Esophagus squamous epithelium (tissue), 5 donors: ENCODE measurements at regions not wholly inside any gene's neighbourhood (a gene's known extent, or its start where the extent isn't known, plus 50 kb on each side); places are given as distances from the start of the nearest gene placed in this dataset.

Source experiments
- DNase-seq: peaks from one replicate; lab custom pipeline; 2025; lab: John Stamatoyannopoulos, UW
- H3K27ac ChIP-seq, 4 donors: fragments of 200-600 bp; sonication (generic); one replicate each; pipeline ENCODE4 v1.5.1; 2016 to 2019; ENCODE audit warnings: mild to moderate bottlenecking in 1 of 4
- H3K27me3 ChIP-seq, 4 donors: fragments of 200-600 bp; sonication (generic); 1 replicate in 3 of 4; 2 replicates in 1 of 4; pipeline versions ENCODE4 v1.5.1 to v1.6.0; 2017 to 2021; ENCODE audit warnings: antibody characterized with exemption in 1 of 4
- H3K36me3 ChIP-seq, 3 donors: fragments of 200-600 bp; sonication (generic); one replicate each; pipeline ENCODE4 v1.5.1; 2016 to 2019
- H3K4me1 ChIP-seq, 3 donors: fragments of 200-600 bp; sonication (generic); one replicate each; pipeline ENCODE4 v1.5.1; 2017 to 2019
- H3K4me3 ChIP-seq, 4 donors: fragments of 200-600 bp; sonication (generic); 1 replicate in 3 of 4; 2 replicates in 1 of 4; pipeline ENCODE4 v1.5.1; 2016 to 2019; ENCODE audit warnings: mild to moderate bottlenecking in 2 of 4, moderate library complexity in 1 of 4
- H3K9me3 ChIP-seq, 3 donors: fragments of 200-600 bp; sonication (generic); one replicate each; pipeline ENCODE4 v1.5.1; 2016 to 2019
- POLR2A ChIP-seq, 4 donors: fragments of 450-650 bp; IDR thresholded peaks; one replicate each; pipeline ENCODE4 v1.6.1; 2017; ENCODE audit warnings: antibody characterized with exemption in 4 of 4, mild to moderate bottlenecking in 4 of 4, moderate library complexity in 3 of 4
- WGBS, 2 donors: methylation state at CpG; one replicate each; pipeline ENCODE4 v1.1.5; 2018; 5-methylcytosine and 5-hydroxymethylcytosine counted together
- intact Hi-C: fragments of 100-400 bp; cut with DNase I; formaldehyde crosslinking; loops from one replicate; pipeline ENCODE4 v1.15.0; 2022
- TF ChIP-seq, protein P1 (sequence below), 6 experiments: fragments of 450-650 bp in 4 of 6; fragments of 200-600 bp in 2 of 6; sonication (generic) in 2 of 6; IDR thresholded peaks; one replicate each; pipeline ENCODE4 v1.5.1; 2016 to 2019; ENCODE audit warnings: antibody characterized with exemption in 6 of 6, mild to moderate bottlenecking in 4 of 6, moderate library complexity in 4 of 6
- donor health status: DM: yes; HTN: yes; CAD: no.

DNA sequence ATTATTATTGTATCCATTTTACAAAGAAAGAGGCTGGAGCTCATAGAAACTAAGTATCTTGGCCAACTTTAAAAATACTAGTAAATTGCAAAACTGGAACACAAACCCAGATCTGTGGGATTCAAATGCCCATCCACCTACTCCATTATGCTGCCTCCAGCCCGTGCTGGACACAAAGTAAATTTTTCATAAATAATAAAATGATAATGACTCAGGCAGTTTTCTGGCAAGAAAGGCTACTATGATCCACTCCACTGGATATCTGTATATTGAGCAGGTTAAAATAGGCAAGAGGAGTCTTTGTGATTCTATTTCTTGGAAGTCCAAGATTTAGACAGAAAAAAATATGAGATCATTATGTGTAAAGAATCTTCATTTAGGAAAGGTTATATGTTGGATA is 138.3 kb upstream of the DUSP10 start:
- intact Hi-C loops, result no loop called here
- Histone ChIP-seq H3K27ac (no peak overlapping the region), H3K4me1 (no peaks in the 10 kb centered on the region), H3K9me3 (no peaks in the 10 kb centered on the region), H3K4me3 (no peak overlapping the region), H3K36me3 (no peaks in the 10 kb centered on the region), H3K27me3 (no peaks in the 10 kb centered on the region)
- DNase-seq, result no peak
- 23 to 50% methylated on average over 1 of the region's 1 CpG for WGBS, 2 donors
- TF ChIP-seq, protein P1, sequence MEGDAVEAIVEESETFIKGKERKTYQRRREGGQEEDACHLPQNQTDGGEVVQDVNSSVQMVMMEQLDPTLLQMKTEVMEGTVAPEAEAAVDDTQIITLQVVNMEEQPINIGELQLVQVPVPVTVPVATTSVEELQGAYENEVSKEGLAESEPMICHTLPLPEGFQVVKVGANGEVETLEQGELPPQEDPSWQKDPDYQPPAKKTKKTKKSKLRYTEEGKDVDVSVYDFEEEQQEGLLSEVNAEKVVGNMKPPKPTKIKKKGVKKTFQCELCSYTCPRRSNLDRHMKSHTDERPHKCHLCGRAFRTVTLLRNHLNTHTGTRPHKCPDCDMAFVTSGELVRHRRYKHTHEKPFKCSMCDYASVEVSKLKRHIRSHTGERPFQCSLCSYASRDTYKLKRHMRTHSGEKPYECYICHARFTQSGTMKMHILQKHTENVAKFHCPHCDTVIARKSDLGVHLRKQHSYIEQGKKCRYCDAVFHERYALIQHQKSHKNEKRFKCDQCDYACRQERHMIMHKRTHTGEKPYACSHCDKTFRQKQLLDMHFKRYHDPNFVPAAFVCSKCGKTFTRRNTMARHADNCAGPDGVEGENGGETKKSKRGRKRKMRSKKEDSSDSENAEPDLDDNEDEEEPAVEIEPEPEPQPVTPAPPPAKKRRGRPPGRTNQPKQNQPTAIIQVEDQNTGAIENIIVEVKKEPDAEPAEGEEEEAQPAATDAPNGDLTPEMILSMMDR (IDR thresholded peaks at IDR 0.05), result no peak
- TF ChIP-seq POLR2A (IDR thresholded peaks at IDR 0.05), result no peak

DNA sequence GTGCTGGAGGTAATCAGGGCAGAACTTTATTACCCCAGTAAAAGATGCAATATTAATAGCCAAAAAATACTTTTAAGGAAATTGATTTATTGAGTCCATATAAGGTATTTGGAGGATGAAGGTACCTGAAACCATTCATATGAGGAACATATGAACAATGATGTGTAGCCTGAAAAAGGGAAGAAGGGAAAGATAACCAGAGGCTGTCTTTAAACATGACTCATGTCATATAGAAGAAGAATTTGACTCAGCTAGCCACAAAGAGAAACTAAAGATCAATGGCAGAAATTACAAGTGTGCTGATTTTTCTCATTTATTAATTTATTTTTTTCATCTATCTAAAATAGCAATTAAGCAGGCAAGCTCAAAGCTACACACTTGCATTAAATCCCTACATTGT is 136.2 kb upstream of the DUSP10 start:
- TF ChIP-seq POLR2A (IDR thresholded peaks at IDR 0.05), result no peak
- DNase-seq, result no peak
- Histone ChIP-seq H3K36me3 (no peaks in the 10 kb centered on the region), H3K9me3 (no peaks in the 10 kb centered on the region), H3K27ac (no peak overlapping the region), H3K4me1 (no peaks in the 10 kb centered on the region), H3K27me3 (no peaks in the 10 kb centered on the region), H3K4me3 (no peak overlapping the region)
- intact Hi-C loops, result no loop called here

DNA sequence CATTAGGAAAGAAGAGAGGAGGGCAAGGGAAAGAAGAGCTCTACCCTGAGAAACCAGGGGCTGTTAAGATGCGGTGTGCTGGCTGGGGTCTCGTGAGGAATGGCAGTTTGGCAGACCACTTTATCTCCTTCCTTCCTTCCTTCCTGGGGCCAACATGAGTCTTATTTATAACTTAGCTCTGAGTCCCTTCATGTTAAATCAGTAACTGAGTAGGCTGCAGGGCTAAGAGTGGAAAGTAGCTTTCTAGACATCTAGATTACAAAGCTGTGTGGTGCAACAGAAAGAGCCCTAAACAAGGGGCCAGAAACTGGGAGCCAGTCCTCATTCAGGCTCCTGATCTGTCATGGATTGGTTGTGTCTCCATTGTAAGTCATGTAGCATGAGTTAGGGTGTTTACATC is 135.4 kb upstream of the DUSP10 start:
- 69 to 83% methylated on average over 2 of the region's 2 CpGs for WGBS, 2 donors
- Histone ChIP-seq H3K27ac (no peak overlapping the region), H3K27me3 (no peaks in the 10 kb centered on the region), H3K4me3 (no peak overlapping the region), H3K9me3 (no peaks in the 10 kb centered on the region), H3K4me1 (no peaks in the 10 kb centered on the region), H3K36me3 (no peaks in the 10 kb centered on the region)
- TF ChIP-seq, protein P1 (IDR thresholded peaks at IDR 0.05), result no peak
- no peak for TF ChIP-seq POLR2A (IDR thresholded peaks at IDR 0.05)
- no peak for DNase-seq
- intact Hi-C loops, result no loop called here

DNA sequence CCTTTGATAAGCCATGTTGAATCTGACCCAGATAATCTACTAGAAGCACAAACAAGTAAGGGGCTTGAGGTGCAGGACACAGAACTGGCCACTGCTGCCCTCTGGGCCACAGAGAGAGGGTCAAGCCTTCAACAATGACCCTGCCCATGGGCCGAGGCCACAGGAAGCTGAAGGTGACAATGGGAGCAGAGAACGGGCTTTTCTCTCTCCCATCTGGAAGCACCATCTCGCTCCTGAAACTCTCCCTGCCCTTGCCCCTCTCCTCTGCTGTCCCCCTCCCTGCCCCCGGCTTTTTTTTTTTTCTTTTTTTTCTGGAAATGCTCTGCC is 133.1 kb upstream of the DUSP10 start:
- no peak overlapping the region for H3K27ac ChIP-seq
- WGBS, 2 donors, result 72 to 76% methylated on average over 4 of the region's 4 CpGs
- H3K4me3 ChIP-seq, result no peak overlapping the region
- intact Hi-C loops, result no loop called here
- H3K4me1 ChIP-seq, result no peaks in the 10 kb centered on the region
- no peaks in the 10 kb centered on the region for H3K9me3 ChIP-seq
- no peaks in the 10 kb centered on the region for H3K27me3 ChIP-seq
- H3K36me3 ChIP-seq, result no peaks in the 10 kb centered on the region
- TF ChIP-seq POLR2A (IDR thresholded peaks at IDR 0.05), result no peak
- TF ChIP-seq, protein P1 (IDR thresholded peaks at IDR 0.05), result no peak
- DNase-seq, result no peak

DNA sequence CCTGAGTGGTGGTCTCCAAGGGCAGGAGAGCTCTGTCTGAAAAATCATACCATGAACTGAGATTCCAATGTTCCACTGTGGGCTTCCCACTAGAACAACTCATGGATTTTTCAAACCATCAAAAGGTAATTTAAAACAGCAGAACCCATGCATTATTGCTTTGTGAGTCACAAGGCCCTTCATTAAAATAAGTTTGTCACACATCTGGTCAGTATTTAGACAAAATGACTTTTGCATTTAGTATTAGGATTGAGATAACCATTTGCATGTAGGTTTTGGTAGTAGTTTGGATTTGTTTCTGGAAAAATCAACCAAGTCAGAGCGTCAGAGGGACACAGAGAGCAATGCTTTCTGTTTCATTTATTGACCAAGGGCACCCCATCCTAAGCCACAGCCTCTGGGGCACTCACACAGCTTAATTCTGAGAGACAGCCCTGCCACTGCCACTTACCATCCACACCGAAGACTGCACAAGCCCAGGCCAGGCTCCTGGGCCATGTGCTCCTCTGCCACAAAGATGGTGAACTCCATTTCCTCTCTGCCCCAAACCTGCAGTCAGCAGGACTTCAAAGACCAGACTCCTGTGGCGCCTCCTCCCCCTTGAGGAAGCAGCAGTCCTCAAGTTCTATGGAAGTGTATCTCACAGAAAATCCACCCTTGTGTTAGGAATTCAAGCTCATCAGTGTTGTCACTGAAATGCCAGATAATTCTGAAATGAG is 132.6 kb upstream of the DUSP10 start:
- Histone ChIP-seq H3K36me3 (no peaks in the 10 kb centered on the region), H3K27me3 (no peaks in the 10 kb centered on the region), H3K4me1 (peaks cover 0 to 2% (median 0%) of the 10 kb centered on the region in 3 donors), H3K4me3 (no peak overlapping the region), H3K27ac (no peak overlapping the region), H3K9me3 (no peaks in the 10 kb centered on the region)
- DNase-seq, result no peak
- intact Hi-C loops, result no loop called here
- TF ChIP-seq, protein P1 (IDR thresholded peaks at IDR 0.05), result no peak
- TF ChIP-seq POLR2A (IDR thresholded peaks at IDR 0.05), result no peak
- 87 to 91% methylated on average over 3 of the region's 3 CpGs for WGBS, 2 donors

DNA sequence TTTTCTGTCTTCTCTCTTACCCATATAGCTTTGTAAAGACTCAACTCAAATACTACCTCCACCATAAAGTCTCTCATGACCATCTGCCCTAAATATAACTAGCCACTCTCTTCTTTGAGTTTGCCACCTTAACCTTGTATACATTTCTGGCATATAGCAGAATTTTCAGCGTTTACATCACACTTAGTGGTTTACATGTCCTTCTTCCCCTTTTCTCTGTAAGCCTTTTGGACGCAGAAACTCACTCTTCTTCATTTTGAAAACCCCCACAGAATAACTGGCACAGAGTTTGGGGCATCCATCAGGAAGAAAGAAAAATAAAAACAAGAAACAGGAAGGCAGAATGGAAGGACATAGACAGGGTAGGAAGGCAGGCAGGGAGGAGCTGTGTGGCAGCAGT is 131.8 kb upstream of the DUSP10 start:
- DNase-seq, result no peak
- Histone ChIP-seq H3K4me1 (peaks cover 0 to 10% (median 0%) of the 10 kb centered on the region in 3 donors), H3K27me3 (no peaks in the 10 kb centered on the region), H3K36me3 (no peaks in the 10 kb centered on the region), H3K4me3 (no peak overlapping the region), H3K27ac (no peak overlapping the region), H3K9me3 (no peaks in the 10 kb centered on the region)
- intact Hi-C loops, result no loop called here
- 79 to 81% methylated on average over 2 of the region's 2 CpGs for WGBS, 2 donors
- TF ChIP-seq, protein P1 (IDR thresholded peaks at IDR 0.05), result no peak
- TF ChIP-seq POLR2A (IDR thresholded peaks at IDR 0.05), result no peak
